GM19238 (cell line): ENCODE measurements at regions not wholly inside any gene's neighbourhood (a gene's known extent, or its start where the extent isn't known, plus 50 kb on each side); places are given as distances from the start of the nearest gene placed in this dataset.

Source experiments
- DNase-seq: peaks from one replicate; pipeline ENCODE4 v3.0.0; 2011; ENCODE audit warnings: low spot score; ENCODE audit not compliant: insufficient read length

GRCh38 chr20:43863821-43864544 lies 50.7 kb upstream of the TOX2 start:
- DNase-seq: no peak

GRCh38 chr20:43863330-43863729 lies 51.3 kb upstream of the TOX2 start:
- no peak for DNase-seq

GRCh38 chr20:43862438-43862837 lies 52.2 kb upstream of the TOX2 start:
- DNase-seq: no peak

GRCh38 chr20:43859994-43860393 lies 54.7 kb upstream of the TOX2 start:
- no peak for DNase-seq

GRCh38 chr20:43857932-43858331 lies 56.7 kb upstream of the TOX2 start:
- no peak for DNase-seq

DNA sequence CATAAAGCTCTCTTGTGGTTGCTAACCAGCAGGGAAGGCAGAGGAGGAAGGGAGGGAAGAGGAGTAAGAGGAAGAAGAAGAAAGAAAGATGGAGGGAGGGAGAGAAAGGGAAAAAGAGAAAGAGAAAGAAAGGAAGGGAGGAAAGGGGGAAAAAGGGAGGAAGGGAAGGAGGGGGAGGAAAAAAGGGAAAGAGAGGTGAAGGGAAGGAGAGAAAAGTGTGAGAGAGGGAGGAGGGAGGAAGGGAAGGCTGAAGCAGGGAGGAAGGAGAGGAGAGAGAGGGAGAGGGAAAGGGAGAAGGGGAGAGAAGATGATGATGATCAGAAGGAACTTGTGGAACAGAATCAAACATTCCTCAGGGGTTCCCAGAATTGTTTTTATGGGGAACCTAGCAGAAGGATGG lies 57.5 kb upstream of the TOX2 start:
- no peak for DNase-seq

GRCh38 chr20:43855803-43856202 lies 58.8 kb upstream of the TOX2 start:
- DNase-seq: no peak

- no peak for DNase-seq
Measured at GRCh38 chr20:43853918-43854317, 60.7 kb upstream of the TOX2 start.

DNA sequence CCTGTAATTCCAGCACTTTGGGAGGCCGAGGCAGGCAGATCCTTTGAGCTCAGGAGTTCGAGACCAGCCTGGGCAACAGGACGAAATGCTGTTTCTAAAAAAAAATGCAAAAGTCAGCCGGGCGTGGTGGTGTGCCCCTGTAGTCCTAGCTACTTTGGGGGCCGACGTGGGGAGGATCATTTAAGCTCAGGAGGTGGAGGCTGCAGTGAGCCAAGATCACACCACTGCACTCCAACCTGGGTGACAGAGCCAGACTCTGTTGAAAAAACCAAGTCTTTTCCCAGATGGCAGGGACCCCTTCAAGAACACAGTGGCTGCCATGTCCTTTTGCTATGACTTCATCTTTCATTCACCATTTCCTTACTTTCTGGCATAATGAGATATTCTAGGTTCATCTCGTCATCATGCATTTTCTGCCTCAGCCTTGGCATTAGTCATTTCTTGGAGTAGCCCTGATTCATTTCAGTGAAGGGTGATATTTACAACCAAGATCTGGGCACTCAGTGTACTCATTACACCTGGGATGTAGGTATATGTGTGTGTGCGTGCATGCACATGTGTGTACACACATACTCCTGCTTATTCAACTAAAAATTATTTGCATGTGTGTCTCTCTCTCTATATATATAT lies 61.4 kb upstream of the TOX2 start:
- no peak for DNase-seq

- DNase-seq: no peak
Measured at GRCh38 chr20:43849496-43850186, 65.0 kb upstream of the TOX2 start.

- DNase-seq: no peak
Measured at GRCh38 chr20:43846516-43846905, 68.1 kb upstream of the TOX2 start.

GRCh38 chr20:43844778-43845614 lies 69.7 kb upstream of the TOX2 start:
- no peak for DNase-seq

GRCh38 chr20:43843965-43844660 lies 70.5 kb upstream of the TOX2 start:
- no peak for DNase-seq

DNA sequence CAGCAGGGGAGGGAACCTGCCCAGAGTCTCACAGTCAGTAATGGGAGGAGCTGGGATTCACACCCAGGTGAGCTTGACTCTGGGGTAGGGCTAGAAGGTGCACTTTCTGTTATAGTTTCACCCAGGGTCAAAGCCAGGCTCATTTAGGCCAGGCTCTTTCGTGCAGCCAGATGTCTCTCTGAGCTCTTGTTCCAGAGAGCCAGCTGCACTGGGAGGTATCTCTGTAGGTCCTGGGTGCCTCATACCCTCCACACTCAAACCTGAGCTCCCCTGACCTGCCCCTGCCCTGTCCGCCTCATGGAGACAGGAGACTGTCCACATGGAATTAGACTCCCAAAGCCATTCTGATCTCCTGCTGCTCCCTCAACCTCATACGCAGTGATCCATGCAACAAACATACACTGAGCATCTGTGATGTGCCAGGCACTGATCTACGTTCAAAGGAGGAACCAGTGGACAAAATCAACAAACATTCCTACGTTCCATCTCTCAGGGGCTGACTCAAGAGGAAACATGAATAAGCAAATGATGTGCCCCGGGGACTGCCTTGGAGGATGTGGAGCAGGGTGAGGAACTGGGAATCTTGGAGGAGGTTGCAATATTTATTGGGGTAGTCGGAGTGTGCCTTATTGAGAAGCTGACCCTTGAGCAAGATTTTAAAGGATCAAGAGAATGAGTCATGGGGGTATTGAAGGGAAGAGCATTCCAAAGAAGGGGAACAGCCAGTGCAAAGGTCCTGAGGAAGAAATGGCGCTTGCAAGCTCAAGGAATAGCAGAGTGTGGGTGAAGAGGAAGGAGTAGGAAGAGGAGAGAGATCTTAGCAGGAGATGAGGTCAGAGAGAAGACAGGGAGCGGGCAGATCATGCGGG lies 71.3 kb upstream of the TOX2 start:
- no peak for DNase-seq

DNA sequence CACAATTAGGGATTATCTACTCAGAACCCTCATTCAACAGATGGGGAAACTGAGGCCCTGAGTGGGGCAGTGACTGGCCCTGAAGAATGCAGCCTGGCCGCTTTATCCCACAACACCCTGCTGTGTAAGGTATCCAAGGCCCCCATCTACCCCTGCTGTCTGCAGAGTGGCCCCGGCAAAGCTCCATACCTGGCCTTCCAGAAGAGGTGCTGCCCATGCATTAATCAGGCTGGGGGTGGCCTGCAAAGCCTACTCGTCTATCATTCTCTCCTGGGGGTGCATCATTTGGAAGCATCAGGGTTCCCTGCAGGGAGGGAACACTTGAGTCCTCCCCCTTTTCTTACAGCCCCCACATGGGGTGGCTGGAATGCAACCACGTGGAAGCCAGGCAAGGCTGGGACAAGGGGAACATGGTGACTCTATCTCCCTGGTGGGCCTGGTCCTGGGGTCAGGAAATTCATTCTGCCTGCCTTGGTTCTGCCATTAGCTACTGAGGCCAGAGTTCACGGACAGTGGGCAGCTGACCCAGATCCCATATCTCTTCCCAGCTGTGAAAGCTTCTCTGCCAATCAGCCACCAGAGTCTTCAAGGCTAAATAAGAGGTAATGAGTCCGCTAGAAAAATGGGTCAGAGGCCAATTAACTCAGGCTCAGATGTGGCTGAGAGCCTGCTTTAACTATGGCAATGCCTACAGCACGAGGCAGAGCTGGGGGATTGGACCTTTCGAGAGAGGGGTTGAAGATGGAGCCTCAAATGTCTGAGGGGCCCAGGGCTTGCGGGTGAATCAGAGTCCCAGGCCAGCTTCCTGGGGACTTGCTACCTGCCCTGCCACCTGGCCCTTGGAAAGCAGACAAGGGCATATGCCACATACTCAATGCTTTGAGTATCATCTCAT lies 72.3 kb upstream of the TOX2 start:
- DNase-seq: no peak

GRCh38 chr20:43840382-43841070 lies 74.1 kb upstream of the TOX2 start:
- DNase-seq: peak; percentile 56

DNA sequence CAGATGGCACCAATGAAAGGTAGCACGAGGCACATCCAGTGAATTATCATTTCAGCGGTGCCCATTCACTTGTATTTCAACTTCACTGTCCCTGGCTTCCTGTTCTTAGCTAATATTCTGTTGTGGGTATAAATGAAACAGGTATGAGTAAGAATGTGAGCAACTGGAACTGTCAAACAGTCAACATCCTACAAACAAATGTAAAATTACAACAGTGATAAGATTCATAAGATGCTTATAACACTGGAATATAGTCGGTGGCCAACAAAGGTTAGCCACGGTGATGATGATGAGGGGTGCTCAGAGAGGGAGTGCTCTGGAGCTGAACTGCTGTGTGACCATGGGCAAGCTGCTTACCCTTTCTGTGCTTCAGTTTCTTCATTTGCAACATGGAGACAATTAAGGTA lies 74.9 kb upstream of the TOX2 start:
- DNase-seq: no peak

DNA sequence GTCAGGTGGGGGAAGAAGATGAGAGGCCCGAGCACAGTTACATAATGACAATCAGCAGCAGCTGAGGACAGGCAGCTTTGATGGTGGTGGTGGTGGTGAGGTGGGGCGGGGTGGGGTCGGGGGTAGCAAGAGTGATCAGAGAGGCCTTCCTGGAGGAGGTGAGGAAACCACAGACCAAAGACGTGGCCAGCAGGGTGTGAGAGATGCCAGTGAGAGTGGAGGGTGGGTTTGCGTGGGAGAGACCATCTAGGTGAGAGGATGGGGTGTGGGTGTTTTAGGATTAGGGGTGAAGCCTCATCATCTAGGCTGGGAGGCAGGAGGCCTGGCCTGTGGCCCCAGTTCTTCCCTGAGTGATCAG lies 76.0 kb upstream of the TOX2 start:
- DNase-seq: no peak
